ENCODE measurements at regions not wholly inside any gene's neighbourhood (a gene's known extent, or its start where the extent isn't known, plus 50 kb on each side); places are given as distances from the start of the nearest gene placed in this dataset.

DNA sequence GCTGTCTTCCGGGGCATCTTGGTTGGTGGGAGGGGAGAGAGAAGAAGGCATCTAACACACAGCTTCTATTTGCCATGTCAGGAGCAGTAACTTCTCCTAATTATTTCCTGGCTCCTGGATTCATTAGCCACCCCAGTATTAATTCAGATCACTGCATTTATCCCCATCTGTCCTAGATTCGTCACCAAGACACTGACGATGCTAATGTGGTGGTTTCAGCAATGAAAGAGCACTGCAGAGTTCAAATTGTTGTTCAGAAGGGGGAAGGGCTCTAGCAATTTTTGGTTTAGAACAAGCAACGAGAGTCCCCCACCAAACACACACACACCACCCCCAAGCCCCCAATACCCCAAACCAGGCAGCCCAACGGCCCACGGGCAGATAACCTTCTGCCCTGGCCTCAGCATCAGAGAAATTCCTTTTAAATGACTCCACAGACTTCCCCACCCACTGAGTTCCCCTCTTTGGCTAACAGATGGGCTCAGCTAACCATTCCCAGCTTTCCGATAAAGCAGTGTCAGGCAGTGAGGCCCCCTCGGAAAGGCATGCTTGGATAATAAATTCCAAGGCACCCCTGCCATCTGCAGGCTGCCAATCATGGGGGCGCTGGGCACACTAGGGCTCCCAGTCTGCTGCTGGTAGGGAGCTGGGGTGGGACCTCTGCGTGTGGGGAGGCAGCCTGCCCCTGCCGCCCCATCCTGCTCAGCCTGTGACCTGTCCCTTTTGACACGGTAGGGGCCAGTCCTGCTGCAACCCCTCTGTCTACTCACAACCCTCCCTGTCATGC, 453.5 kb downstream of the MIAT start:
- TF ChIP-seq, protein P1, sequence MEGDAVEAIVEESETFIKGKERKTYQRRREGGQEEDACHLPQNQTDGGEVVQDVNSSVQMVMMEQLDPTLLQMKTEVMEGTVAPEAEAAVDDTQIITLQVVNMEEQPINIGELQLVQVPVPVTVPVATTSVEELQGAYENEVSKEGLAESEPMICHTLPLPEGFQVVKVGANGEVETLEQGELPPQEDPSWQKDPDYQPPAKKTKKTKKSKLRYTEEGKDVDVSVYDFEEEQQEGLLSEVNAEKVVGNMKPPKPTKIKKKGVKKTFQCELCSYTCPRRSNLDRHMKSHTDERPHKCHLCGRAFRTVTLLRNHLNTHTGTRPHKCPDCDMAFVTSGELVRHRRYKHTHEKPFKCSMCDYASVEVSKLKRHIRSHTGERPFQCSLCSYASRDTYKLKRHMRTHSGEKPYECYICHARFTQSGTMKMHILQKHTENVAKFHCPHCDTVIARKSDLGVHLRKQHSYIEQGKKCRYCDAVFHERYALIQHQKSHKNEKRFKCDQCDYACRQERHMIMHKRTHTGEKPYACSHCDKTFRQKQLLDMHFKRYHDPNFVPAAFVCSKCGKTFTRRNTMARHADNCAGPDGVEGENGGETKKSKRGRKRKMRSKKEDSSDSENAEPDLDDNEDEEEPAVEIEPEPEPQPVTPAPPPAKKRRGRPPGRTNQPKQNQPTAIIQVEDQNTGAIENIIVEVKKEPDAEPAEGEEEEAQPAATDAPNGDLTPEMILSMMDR (IDR thresholded peaks at IDR 0.05; ENCODE audit: insufficient read depth, low read depth, low read length): no peak
- no peak for TF ChIP-seq EZH2 (IDR thresholded peaks at IDR 0.05; ENCODE audit: insufficient read depth, low read length)

Data from astrocyte (in vitro differentiated cells and primary cell).